AG10803 (cell line): ENCODE measurements at regions not wholly inside any gene's neighbourhood (a gene's known extent, or its start where the extent isn't known, plus 50 kb on each side); places are given as distances from the start of the nearest gene placed in this dataset.

Experiments used
- DNase-seq: peaks from one replicate; pipeline ENCODE4 v3.0.0; 2010; ENCODE audit warnings: low read depth
- H3K4me3 ChIP-seq: 2 replicates; pipeline ENCODE4 v1.5.1; 2011; ENCODE audit warnings: mild to moderate bottlenecking, low read length, control low read depth
- TF ChIP-seq, protein P1 (sequence below): conservative IDR thresholded peaks from 2 replicates; pipeline ENCODE4 v1.5.1; 2011; ENCODE audit warnings: mild to moderate bottlenecking, low read length, control low read depth, inconsistent platforms

- DNase-seq, result no peak
- H3K4me3 ChIP-seq, result no peak overlapping the region
- TF ChIP-seq, protein P1, sequence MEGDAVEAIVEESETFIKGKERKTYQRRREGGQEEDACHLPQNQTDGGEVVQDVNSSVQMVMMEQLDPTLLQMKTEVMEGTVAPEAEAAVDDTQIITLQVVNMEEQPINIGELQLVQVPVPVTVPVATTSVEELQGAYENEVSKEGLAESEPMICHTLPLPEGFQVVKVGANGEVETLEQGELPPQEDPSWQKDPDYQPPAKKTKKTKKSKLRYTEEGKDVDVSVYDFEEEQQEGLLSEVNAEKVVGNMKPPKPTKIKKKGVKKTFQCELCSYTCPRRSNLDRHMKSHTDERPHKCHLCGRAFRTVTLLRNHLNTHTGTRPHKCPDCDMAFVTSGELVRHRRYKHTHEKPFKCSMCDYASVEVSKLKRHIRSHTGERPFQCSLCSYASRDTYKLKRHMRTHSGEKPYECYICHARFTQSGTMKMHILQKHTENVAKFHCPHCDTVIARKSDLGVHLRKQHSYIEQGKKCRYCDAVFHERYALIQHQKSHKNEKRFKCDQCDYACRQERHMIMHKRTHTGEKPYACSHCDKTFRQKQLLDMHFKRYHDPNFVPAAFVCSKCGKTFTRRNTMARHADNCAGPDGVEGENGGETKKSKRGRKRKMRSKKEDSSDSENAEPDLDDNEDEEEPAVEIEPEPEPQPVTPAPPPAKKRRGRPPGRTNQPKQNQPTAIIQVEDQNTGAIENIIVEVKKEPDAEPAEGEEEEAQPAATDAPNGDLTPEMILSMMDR, result no peak
Observed at GRCh38 chr17:73863761-73864535, 219.7 kb upstream of the SDK2 start.

DNA sequence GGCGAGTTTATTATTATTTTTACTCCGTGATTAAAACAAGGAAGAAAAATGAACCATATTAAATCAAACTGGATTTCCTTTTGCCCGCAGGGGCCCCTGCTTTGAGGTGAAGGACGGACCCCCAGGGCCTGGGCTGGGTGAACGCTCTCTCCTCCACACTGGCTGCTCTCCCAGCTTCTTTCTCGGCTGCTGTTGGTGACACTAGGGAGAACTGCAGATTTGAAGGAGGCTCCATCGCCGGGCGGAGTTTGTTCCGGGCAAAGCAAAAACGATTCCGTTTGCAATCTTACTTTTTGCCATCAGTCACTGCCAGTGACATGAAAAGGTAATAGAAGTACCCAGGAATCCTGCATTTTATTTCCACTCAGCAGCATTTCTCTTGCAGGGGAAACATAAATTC is 221.6 kb upstream of the SDK2 start:
- H3K4me3 ChIP-seq, result no peak overlapping the region
- no peak for DNase-seq
- TF ChIP-seq, protein P1, result no peak

DNA sequence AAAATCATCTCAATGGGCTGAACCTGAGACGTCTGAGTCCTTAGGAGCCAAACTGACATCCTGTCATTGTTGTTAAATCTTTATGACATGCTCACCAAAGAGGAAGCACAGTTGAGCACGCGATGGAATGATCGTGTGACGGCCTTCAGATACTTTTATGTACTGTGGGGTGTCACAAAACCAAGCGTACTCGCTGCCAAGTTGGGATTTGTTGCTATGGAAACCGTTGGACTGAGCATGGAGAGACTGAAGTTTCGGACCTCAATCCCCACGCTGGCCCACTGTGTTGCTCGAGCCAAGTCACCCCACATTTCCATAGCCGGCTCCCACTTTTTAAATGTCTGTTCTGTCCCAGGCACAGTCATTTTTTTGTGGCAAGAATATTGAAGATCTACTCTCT is 222.8 kb upstream of the SDK2 start:
- TF ChIP-seq, protein P1, result no peak
- H3K4me3 ChIP-seq, result no peak overlapping the region
- DNase-seq, result no peak

DNA sequence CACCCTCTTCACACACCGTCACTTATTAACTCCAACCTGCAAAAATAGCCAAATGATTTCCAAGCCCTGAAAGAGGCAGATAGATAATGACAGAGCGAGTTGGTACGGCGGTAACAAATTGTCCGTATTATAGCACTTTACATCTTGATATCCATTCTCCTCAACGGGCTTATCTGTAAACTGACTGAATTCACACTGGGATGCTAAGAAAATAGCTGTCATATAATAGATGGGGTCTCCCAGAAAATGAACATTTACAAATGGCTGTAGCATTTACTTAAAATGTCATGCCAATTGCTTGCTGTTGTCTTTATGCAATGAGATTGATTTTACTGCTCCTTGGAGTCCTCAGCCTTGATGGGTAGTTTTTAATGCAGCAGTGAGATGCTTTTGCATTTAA is 225.8 kb upstream of the SDK2 start:
- TF ChIP-seq, protein P1, result no peak
- H3K4me3 ChIP-seq, result no peak overlapping the region
- no peak for DNase-seq

- no peak overlapping the region for H3K4me3 ChIP-seq
- no peak for DNase-seq
- TF ChIP-seq, protein P1, result no peak
Observed at GRCh38 chr17:73870473-73870872, 226.2 kb upstream of the SDK2 start.

- no peak overlapping the region for H3K4me3 ChIP-seq
- DNase-seq, result no peak
- TF ChIP-seq, protein P1, result no peak
Observed at GRCh38 chr17:73872816-73873215, 228.6 kb upstream of the SDK2 start.

- TF ChIP-seq, protein P1, result no peak
- no peak for DNase-seq
- H3K4me3 ChIP-seq, result no peak overlapping the region
Observed at GRCh38 chr17:73874008-73874720, 229.9 kb upstream of the SDK2 start.
